Epidermal melanocyte (primary cell): ENCODE measurements at regions not wholly inside any gene's neighbourhood (a gene's known extent, or its start where the extent isn't known, plus 50 kb on each side); places are given as distances from the start of the nearest gene placed in this dataset.
"Not testable (repeated sequence)": the region's sequence is repeated elsewhere in the genome, so short reads cannot be mapped to it uniquely, and the experiment has no call there.

Source experiments
- DNase-seq: peaks from one replicate; pipeline ENCODE4 v3.0.0; 2011; ENCODE audit warnings: low spot score; ENCODE audit not compliant: insufficient read length

DNA sequence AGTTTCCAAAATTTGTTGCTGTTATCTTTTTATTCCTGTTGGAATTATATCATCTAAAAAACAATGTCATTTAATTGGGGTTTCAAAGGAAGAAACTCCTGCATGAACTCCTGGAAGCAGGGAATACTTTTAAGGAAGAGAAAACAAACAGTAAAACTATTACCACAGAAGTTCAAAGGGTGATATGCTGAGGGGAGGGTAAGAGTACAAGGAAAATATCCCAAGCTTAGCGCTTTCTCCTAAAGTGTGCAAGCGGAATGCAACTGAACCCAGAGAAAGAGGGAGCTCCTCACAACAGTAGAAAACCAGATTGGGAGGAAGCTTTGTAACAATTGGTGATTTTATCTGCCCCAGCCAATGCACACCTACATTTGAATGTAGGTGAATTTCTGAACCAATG, 175.1 kb downstream of the NUFIP1 start:
- no peak for DNase-seq

DNA sequence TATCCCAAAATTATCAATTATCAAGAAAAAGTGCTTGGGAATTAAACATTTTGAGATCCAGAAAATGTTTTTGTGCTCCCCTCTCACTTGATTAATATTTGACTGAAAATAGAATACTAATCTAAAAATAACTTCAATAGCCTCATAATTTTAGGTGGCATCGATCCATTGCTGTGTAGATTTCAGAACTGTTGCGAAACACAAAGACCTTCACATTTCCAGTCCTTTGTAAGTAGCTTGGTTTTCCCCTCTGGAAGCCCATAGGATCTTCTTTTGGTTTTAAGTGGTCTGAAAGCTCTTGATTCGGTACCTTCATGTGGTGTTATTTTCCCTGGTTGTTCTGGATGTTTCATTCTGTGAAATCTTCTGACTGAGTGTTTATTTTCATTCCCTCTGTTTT, 176.5 kb downstream of the NUFIP1 start:
- DNase-seq = no peak

DNA sequence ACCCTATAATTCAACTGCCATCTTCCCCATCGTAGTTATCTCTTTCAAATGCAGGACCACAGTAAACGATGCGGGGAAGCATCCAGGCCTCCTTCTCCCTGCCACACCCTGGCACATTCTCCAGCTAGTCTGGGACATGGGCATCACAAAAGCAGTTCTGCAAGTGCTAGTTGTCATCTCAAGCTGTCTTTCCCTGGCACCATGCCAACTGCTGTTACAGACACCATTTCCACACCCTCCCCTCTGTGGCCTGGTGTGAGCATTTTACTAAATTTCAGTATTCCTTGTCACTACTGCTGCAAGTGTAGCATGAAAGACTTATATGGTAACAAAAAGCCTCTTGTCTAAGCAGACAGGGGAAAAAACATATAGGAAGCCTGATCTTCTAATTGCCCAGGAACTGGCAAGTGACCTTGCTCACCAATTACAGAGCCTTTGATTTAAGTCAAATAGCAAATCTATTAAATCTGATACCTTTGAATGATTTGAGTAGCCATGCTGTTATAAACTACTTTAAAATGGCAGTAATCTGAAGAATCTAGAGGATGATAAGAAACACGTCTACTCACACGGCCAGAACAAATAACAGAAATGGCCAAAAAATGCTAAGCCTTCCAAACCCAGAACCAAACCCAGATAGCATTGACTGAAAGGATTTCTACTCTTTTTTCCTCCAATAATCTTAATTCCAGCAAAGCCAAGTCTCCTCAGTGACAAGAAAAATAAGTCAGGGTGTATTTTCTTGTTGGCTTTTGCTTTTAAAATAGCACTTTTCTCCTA, 179.0 kb downstream of the NUFIP1 start:
- DNase-seq = no peak

DNA sequence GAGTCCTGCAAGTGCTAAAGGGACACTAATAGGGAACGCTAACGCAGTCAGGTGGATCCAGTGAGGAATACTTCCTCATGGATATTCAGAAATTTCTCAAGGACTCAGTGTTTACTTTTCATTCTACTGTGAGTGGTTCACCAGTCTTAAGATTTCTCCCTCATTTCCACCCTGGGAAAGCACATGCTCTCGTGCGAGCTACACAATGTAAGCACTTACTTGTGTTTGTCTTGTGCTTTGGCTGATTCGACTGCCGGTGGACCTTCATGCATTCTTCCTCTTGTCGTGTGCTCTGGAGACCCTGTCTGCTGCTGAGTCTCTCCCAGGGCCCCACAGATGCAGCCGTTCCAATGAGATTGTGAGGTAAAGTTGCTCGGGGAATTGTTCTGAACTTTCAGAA, 180.1 kb downstream of the NUFIP1 start:
- no peak for DNase-seq

DNA sequence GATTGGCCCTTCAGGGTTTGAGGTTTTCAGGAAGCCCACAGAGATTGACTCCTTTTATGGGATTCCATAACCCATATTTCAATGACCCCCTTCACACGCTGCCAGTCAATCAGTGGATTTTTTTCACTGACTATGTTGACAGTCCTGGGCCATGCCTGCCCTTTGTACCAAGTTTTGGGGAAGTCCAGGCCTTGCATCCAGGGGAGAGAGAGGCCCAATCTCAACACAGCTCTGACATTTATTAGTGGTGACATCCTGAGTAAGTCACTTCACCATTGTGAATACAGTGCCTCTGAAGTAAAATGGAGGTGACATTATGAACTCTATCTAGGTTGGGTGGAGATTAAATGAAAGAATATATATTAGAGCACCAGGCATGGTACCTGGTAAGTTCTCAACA, 181.1 kb downstream of the NUFIP1 start:
- DNase-seq = no peak

DNA sequence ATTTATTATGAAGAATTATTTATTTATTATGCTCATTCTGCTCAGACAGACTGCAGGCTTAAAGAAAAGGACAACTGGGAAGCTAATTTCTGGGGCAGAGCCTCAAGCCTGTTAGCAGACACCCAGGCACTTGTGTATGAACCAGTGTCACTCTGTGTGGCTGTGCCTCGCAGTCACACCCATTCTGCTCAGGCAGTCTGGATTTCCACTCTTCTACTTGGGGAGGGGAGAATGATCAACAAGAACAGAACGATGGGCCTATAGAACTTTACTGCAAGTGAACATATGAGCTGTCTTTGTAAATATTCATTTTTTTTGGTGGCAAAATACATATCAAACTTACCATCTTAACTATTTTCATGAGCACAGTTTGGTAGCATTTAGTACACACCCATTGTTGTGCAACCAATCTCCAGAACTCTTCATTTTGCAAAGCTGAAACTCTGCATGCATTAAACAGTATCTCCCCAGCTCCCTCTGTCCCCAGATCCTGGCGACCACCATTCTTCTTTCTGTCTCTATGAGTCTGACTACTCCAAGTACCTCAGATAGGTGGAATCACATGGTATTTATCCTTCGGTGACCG, 181.7 kb downstream of the NUFIP1 start:
- DNase-seq = no peak

DNA sequence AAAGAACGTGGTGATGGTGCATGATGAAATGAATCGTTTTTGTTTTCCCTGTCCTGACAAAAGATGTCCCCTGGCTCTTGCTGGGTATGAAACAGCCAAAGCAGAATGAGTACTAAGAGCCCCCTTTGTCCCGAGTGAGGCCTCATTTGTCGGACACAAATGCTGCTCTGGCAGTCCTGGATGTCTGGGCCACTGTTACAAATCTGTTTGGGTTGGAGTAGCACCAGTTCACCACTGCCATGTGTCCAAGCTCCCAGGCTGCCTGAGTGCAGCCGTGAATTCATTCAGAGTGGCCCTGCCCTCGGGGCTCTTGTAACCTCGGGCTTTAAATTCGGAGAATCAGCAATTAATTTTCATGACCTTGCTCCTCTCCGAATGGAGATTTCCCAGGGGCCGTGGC, 182.4 kb downstream of the NUFIP1 start:
- DNase-seq = no peak

DNA sequence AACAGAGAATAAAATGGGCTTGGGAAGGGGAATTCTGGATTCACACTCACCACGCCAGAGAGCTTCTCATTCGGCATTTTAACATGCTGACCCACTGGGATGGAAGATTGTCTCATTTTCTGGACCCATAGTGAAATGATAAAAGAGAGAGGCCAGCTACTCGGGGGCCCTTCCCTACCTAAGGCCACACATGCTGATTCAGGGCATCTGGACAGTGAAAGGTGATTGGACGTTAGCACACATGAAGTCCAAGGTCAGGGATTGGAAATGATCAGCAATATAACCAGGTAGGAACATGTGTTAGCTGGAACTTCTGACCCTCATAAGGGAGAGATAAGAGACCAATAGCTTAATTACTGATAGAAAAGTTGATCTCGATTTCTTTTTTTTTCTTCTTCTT, 183.7 kb downstream of the NUFIP1 start:
- no peak for DNase-seq

DNA sequence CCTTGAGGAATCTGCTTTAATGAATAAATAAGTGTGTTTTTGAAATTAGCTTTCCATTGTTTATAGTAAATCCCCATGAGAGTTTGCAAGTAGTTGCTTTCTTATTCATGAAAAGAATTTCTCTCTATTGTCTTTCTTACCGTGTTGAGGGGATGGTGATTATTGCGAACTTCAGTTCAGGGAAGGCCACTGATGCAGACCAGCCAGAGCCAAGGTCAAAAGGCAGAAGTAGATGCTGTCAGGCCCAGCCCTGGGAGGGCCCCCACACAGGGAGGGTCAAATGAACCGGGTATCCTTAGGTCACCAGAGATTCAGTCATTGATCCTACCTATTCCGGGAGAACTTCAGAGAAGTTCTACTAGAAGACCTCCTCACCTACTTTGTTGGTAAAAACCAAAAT, 185.9 kb downstream of the NUFIP1 start:
- DNase-seq = no peak

DNA sequence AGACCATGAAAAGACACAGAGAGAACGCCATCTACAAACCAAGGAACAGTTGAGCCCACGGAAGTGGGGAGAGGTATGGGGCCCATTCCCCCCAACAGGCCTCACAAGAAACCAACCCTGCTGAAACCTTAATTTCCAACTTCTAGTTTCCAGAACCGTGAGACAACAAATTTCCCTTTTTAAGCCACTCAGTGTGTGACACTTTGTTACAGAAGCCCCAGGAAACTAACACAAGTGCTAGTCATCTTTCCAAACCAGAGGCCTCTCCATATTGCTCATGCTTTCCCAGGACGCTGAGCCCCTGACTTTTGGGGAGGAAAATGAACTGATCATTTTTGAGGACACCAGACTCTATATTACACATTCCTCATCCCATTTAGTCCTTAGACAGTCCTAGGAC, 186.8 kb downstream of the NUFIP1 start:
- no peak for DNase-seq

DNA sequence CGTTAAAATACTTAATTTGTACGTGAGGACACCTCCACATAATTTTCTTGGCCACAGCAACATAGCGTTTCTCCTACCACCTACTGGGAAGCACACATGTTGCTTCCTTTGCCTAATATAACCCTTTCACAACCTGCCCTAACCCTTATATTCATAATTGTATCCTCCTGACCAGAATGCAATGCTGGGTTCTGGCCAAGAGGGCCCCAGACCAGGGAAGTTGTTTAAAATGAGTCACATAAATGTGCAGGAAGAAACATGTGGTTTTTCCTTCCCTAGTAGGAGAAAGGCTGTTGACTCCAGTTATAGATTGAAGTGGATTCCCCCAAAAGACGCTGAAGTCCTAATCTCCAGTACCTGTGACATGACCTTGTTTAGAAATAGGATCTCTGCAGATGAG, 187.3 kb downstream of the NUFIP1 start:
- no peak for DNase-seq

DNA sequence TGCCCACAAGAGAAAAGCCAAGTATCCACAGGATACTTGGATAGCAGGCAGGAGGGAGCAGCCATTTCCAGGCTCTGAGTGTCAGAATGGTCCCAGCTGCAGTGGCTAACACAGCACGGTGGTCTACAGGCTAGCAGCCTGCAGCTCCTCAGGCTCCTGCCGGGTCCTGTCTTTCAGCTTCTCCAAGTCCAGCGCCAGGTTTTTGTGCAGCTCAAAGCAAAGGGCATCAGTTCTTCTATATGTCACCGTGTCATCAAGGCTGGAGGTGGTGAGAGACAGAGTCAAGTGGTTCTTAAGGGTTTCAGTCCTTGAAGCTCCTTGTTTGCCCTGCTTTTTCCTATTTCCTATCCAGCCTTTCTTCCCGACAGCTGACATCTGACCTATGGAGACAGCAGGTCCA, 188.6 kb downstream of the NUFIP1 start:
- no peak for DNase-seq

DNA sequence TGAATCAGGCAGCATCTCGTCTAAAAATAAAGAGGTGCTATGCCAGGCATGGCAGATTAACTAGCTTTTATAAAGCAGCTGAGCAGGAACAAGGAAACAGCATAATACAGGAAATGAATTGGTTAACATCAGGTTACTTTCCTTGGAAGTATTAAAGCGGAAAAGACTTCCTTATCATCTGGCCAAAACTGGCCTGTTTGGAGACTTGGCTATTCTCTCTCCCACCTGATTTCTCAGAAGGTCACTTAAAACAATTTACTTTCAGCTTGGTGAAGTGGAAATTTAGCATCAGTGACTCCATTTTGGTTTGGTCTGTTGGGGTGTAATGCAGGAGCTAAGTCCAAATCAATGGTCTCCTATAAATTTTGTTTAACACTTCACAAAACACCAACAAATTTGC, 191.6 kb downstream of the NUFIP1 start:
- no peak for DNase-seq

DNA sequence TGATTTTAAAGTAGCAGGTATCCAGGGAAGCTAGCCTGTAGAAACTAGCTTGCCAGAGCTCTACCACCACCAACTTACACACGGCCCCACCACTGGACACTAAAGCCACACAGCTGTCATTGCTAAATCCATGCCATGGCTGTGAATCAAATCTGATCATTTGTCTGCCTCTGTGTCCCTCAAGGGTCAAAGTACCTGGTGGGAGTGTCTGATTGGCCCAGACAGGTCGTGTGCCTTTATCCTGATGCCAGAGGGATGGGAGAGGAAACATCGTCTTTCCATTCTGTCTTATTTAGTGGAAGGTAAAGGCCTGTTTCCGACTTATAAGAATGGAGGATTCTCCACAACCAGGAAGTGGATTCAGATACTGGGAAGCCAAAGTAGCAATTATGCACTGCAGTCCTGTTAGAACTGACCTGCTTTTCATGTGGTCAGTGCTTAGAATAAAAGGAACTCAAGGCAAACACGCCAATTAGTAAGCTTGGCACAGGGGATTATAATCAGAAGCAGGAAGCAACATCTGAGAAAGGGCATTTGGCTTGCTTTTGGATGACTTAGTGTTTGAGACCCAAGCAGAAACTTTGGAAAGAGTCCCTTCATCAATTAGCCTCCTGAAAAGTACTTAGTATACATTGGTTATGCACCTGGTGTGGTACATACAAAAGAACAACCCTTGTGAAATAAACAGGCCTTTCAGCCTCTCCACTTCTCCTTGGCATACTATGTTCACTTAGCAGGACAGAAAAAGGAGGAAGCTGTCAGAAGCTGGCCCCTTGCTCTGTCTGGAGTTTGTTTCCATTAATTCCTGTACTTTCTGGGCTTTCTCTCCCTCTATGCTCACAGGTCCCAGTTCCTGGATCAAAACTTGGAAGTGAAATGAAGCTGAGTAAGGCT, 192.4 kb downstream of the NUFIP1 start:
- DNase-seq = no peak

DNA sequence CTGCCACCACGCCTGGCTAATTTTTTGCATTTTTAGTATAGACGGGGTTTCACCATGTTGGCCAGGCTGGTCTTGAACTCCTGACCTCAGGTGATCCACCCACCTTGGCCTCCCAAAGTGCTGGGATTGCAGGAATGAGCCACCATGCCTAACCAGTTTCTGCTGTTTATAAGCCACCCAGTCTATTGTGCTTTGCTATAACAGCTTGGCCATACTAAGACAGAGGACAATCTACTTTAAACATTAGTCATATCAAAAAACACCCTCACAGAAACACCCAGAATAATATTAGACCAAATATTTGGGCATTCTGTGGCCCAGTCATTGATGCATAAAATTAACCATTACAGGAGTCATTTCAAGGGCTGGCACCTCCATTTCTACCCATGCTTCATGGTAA, 193.2 kb downstream of the NUFIP1 start:
- DNase-seq = not testable (repeated sequence)

DNA sequence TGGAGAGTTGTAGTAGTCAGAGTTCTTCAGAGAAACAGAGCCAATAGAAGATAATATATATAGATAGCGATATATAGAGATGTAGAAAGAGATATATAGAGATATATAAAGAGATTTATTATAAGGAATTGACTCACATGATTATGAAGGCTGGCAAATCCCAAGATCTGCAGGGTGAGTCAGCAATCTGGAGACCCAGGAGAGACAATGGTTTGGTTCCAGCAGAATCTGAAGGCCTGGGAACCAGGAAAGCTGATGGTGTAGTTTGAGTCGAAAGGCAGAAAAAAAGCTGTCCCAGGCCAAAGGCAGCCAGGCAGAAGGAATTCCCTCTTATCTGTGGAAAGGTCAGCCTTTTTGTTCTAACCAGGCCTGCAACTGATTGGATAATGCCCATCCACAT, 194.1 kb downstream of the NUFIP1 start:
- DNase-seq = no peak

DNA sequence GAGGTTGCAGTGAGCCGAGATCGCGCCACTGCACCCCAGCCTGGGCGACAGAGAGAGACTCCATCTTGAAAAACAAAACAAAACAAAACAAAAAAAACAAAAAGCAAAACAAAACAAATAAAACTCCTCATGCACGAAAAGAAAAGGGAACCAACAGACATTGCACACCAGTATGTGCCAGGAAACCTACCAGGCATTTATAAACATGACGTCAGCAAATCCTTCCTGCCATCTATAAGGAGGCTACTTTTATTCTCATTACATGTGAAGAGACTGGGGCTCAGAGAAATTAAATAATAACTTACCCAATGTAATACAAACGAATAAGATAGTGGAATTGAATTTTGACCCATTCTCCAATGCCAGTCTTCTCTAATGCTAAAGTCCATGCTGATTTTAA, 197.2 kb downstream of the NUFIP1 start:
- DNase-seq = no peak

DNA sequence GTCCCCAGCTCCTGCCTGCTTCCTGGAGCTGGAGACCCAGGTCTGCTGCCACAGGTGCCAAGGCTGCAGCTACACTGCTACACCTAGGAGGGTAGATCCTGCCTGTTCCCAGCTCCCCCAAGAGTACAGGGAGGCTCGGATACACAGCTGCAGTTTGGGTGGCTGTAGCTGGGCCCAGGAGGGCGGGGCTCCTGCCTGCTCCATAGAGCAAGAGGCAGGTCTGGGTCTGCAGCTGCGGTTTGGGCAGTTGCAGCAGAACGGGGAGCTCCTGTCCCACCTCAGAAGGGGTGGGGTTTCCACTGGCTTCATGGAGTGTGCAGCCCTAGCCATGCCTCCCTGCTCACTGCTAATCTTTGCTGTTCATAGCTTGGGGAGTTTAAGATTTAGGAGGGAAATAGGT, 199.0 kb downstream of the NUFIP1 start:
- no peak for DNase-seq

DNA sequence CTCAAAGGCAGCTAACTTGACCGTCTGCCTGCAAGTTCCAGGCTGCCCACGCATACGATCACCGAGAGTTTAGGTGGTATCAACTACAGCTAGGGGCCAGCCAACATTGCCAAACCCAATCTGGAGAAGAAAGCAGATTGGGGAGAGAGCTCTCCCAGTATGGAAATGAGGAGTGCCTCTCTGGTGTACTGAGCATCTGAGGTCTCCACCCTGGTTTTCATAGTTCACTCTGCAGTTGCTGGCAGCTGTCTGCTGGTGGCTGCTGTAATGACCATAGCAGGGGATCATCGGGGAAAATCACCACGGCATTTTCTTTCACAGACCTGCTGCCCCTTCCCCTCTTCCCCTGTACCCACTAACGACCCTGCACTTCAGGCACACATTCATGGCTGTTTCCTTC, 201.7 kb downstream of the NUFIP1 start:
- no peak for DNase-seq

DNA sequence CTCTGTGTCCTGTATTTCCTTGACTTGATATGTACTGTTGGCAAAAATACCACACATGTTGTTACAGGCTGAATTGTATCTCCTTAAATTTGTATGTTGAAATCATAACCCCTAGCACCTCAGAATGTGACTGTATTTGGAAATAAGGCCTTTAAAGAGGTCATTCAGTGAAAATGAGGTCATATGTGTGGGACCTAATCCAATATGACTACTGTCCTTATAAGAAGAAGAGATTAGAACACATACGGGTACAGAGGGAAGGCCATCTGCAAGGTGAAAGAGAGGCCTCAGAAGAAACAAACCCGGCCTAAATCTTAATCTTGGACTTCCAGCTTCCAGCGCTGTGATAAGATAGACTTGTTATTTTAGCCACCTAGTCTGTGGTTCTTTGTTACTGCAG, 202.5 kb downstream of the NUFIP1 start:
- no peak for DNase-seq

DNA sequence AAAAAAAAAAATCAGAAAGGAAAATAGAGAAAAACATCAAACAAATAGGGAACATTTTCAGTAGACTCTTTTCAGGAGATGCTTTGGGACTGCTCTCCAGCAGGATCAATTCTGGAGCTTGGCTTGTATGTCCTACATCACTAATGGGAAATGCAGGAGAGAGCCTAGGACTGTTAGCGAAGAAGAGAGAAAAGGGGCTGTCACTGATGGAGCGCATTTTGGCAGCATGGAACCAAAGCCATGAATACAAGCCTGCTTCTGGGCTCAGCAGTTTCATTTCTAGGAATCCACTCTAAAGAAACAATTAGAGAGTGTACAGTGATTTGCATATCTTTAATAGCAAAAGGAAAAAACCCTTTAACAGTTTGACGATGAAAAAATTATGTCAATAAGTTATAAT, 203.9 kb downstream of the NUFIP1 start:
- DNase-seq = no peak

DNA sequence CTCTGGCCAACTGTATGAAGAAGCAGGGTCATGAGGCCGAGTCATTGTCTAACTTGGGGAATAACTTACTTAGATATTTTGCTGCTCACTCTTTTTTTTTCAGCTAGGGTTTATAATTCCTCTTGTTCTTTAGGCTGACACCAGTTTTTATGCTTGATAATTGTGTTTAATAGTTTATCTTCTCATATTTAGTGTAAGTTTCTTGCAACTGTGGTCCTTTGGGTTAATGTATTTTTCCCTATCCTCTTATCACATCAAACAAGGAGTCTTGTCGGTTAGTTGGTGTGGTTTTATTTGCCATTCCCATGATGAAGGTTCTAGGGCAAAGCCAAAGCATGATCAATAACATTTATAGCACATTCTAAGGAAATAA, 204.6 kb downstream of the NUFIP1 start:
- DNase-seq = no peak
